ENCODE measurements at regions not wholly inside any gene's neighbourhood (a gene's known extent, or its start where the extent isn't known, plus 50 kb on each side); places are given as distances from the start of the nearest gene placed in this dataset.

DNA sequence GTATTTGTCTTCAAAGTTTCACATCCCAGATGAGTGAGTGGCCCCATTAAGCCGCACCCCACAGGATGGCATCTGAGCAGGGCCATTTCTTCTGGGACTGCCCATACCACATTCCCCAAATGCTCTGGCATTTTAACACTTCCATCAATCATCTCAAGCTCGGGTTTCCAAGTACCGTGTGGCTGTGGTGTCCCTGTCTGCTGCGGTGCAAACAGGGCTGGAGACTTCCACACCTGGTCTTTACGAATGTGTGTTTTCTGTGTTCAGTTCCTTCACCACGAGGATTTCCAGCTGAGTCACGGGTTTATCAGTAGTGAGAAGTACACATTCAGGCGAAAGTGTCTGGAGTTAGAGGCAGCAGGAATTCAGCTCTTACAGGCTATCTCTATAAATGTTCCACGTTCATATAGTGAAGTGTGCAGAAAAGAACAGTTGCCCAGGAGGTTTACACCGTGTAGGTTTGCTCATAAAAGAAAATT, 195.2 kb downstream of the RHOU start:
- no peaks in the 10 kb centered on the region for H3K36me3 ChIP-seq
- no peak overlapping the region for H3K4me3 ChIP-seq (ENCODE audit: low read depth, low read length)
- TF ChIP-seq, protein P1, sequence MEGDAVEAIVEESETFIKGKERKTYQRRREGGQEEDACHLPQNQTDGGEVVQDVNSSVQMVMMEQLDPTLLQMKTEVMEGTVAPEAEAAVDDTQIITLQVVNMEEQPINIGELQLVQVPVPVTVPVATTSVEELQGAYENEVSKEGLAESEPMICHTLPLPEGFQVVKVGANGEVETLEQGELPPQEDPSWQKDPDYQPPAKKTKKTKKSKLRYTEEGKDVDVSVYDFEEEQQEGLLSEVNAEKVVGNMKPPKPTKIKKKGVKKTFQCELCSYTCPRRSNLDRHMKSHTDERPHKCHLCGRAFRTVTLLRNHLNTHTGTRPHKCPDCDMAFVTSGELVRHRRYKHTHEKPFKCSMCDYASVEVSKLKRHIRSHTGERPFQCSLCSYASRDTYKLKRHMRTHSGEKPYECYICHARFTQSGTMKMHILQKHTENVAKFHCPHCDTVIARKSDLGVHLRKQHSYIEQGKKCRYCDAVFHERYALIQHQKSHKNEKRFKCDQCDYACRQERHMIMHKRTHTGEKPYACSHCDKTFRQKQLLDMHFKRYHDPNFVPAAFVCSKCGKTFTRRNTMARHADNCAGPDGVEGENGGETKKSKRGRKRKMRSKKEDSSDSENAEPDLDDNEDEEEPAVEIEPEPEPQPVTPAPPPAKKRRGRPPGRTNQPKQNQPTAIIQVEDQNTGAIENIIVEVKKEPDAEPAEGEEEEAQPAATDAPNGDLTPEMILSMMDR (IDR thresholded peaks at IDR 0.05; ENCODE audit: low read depth, low read length) = no peak
- no peaks in the 10 kb centered on the region for H3K27me3 ChIP-seq (ENCODE audit: insufficient read depth, low read depth, severe bottlenecking)
- no peak for DNase-seq
- H3K9me3 ChIP-seq (ENCODE audit: severe bottlenecking) = no peaks in the 10 kb centered on the region
- no peak overlapping the region for H3K27ac ChIP-seq

DNA sequence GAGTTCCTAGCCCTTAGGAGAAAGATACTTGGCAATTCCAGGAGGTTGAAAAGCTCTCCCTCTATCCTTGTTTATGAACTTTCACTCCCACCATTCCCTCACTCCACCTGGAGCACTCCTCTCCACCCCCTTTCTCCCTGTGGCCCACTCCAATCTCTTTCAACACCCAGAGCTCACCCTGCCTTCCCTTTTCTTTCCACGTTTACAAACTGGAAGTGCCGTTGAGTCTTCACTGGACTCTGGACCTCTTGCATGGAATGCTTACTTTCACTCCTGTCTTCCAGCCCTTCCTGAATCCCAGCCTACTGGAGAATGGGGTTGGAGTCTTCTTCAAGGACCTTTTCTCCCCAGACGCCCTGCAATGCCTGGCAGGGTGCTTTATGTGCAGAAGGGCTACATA, 198.5 kb downstream of the RHOU start:
- TF ChIP-seq, protein P1 (IDR thresholded peaks at IDR 0.05; ENCODE audit: low read depth, low read length) = no peak
- no peaks in the 10 kb centered on the region for H3K27me3 ChIP-seq (ENCODE audit: insufficient read depth, low read depth, severe bottlenecking)
- DNase-seq = no peak
- no peak overlapping the region for H3K4me3 ChIP-seq (ENCODE audit: low read depth, low read length)
- no peaks in the 10 kb centered on the region for H3K36me3 ChIP-seq
- H3K9me3 ChIP-seq (ENCODE audit: severe bottlenecking) = no peaks in the 10 kb centered on the region
- no peak overlapping the region for H3K27ac ChIP-seq

DNA sequence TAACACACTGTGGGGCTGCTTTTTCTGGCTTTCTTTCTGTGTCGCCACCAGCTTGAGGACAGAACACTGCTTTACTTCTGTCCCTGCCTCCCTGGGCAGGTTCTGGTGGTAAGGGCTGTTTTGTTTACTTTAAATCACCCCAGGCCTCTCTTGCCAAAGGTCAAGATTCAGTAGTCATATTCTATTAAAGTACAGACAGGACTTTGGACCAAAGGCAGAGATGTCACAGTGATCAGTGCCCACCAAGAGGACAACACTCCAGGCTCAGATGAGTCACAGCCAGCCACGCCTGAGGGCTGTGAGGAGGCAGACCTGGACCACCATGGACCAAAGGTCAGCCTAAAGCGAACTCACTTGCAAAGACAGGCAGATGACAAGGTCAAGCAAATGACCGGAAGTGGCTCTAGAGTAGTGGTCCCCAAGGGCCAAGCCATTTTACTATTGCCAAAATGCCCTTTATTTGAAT, 200.0 kb downstream of the RHOU start:
- H3K36me3 ChIP-seq = no peaks in the 10 kb centered on the region
- no peak for DNase-seq
- no peaks in the 10 kb centered on the region for H3K27me3 ChIP-seq (ENCODE audit: insufficient read depth, low read depth, severe bottlenecking)

DNA sequence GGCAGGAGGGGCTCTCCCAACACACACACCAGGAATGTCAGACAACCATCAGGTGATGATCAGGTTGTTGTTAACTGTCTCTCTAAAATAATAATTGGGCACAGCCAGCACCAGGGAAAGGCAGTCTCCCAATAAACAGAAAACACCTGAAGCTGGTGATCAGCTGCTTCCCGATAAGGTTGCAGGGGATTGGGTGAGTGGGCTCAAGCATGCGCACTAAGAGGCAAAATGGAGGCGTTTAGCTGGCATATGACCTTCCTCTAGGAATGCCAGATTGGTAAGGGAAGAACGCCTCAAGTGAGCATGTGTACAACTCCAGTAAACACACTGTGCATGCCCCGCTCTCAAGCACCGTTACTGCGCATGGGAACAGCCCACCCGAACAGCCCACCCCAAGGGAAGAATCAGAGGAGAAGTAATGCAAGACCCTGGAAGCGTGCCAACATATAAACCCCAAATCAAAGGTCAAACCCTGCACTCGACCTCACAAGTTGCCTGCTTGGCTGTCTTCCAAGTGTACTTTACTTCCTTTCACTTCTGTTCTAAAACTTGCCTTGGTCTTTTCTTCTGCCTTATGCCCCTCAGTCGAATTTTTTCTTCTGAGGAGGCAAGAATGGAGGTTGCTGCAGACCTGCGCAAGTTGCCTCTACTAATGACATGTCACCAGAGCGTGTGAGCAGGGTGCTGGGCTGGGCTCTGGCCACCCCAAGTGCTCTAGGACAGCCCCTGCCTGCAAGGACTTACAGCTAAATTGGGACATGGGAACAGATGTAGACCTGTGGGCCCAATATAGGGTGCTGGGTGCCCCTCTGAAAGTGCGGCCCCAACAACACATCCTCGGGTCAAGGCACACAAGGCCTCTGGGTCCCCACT, 200.8 kb downstream of the RHOU start:
- DNase-seq = no peak
- no peaks in the 10 kb centered on the region for H3K27me3 ChIP-seq (ENCODE audit: insufficient read depth, low read depth, severe bottlenecking)
- no peaks in the 10 kb centered on the region for H3K36me3 ChIP-seq
- H3K27ac ChIP-seq = no peak overlapping the region
- TF ChIP-seq, protein P1 (IDR thresholded peaks at IDR 0.05; ENCODE audit: low read depth, low read length) = no peak
- no peak overlapping the region for H3K4me3 ChIP-seq (ENCODE audit: low read depth, low read length)
- H3K9me3 ChIP-seq (ENCODE audit: severe bottlenecking) = no peaks in the 10 kb centered on the region

More for the DNA sequence above, 200.0 kb downstream of the RHOU start:
- Histone ChIP-seq H3K27ac (no peak overlapping the region), H3K9me3 (ENCODE audit: severe bottlenecking) (no peaks in the 10 kb centered on the region), H3K4me3 (ENCODE audit: low read depth, low read length) (no peak overlapping the region)
- TF ChIP-seq, protein P1 (IDR thresholded peaks at IDR 0.05; ENCODE audit: low read depth, low read length) = no peak

DNA sequence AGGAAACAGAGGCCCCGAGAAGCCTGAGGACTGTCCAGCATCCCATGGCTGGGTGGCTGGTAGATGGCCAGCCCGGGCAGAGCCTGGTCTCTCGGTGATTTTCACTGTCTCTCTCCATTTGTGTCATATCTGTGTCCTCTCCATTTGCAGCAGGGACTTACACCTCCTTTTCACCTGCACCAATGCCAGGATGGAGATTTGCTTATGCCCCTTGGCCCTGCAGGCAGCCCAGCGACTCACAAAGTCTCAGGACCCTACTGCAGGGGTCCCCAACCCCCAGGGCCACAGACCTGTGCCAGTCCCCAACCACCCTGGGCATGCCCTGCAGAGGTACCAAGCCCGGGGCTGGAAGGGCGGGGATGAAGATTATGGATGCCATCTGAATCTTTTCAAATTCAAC, 201.6 kb downstream of the RHOU start:
- Histone ChIP-seq H3K9me3 (ENCODE audit: severe bottlenecking) (no peaks in the 10 kb centered on the region), H3K4me3 (ENCODE audit: low read depth, low read length) (no peak overlapping the region), H3K27ac (no peak overlapping the region), H3K36me3 (no peaks in the 10 kb centered on the region), H3K27me3 (ENCODE audit: insufficient read depth, low read depth, severe bottlenecking) (no peaks in the 10 kb centered on the region)
- DNase-seq = no peak
- TF ChIP-seq, protein P1 (IDR thresholded peaks at IDR 0.05; ENCODE audit: low read depth, low read length) = no peak
